HG03060 (cell line): ENCODE measurements at regions not wholly inside any gene's neighbourhood (a gene's known extent, or its start where the extent isn't known, plus 50 kb on each side); places are given as distances from the start of the nearest gene placed in this dataset.

Experiments
- ATAC-seq: cut with Tn5 transposase; IDR thresholded peaks from one replicate; pipeline ENCODE4 v1.9.1; 2021; ENCODE audit warnings: low read depth, moderate number of reproducible peaks; ENCODE audit not compliant: unreplicated experiment

GRCh38 chr5:68884144-68884754 lies 209.6 kb upstream of the SLC30A5 start:
- ATAC-seq, result no peak

GRCh38 chr5:68884883-68885282 lies 208.9 kb upstream of the SLC30A5 start:
- ATAC-seq, result no peak

GRCh38 chr5:68886814-68887213 lies 207.0 kb upstream of the SLC30A5 start:
- no peak for ATAC-seq

- no peak for ATAC-seq
Measured at GRCh38 chr5:68891718-68892117, 202.1 kb upstream of the SLC30A5 start.

- no peak for ATAC-seq
Measured at GRCh38 chr5:68894673-68895072, 199.1 kb upstream of the SLC30A5 start.

GRCh38 chr5:68898951-68899471 lies 194.8 kb upstream of the SLC30A5 start:
- ATAC-seq, result no peak

- ATAC-seq, result no peak
Measured at GRCh38 chr5:68911840-68912690, 181.7 kb upstream of the SLC30A5 start.

GRCh38 chr5:68915079-68915478 lies 178.7 kb upstream of the SLC30A5 start:
- ATAC-seq, result no peak

GRCh38 chr5:68918306-68918705 lies 175.5 kb upstream of the SLC30A5 start:
- ATAC-seq, result no peak

GRCh38 chr5:68919988-68920490 lies 173.8 kb upstream of the SLC30A5 start:
- no peak for ATAC-seq

GRCh38 chr5:68920888-68921287 lies 172.9 kb upstream of the SLC30A5 start:
- no peak for ATAC-seq

GRCh38 chr5:68922172-68922987 lies 171.4 kb upstream of the SLC30A5 start:
- no peak for ATAC-seq

- no peak for ATAC-seq
Measured at GRCh38 chr5:68924481-68925145, 169.2 kb upstream of the SLC30A5 start.

GRCh38 chr5:68928617-68929302 lies 165.1 kb upstream of the SLC30A5 start:
- no peak for ATAC-seq

GRCh38 chr5:68930139-68930538 lies 163.7 kb upstream of the SLC30A5 start:
- no peak for ATAC-seq

GRCh38 chr5:68932830-68933434 lies 160.9 kb upstream of the SLC30A5 start:
- no peak for ATAC-seq

GRCh38 chr5:68942169-68942568 lies 151.6 kb upstream of the SLC30A5 start:
- ATAC-seq, result no peak

- ATAC-seq, result no peak
Measured at GRCh38 chr5:68946728-68947127, 147.1 kb upstream of the SLC30A5 start.

GRCh38 chr5:68947986-68948385 lies 145.8 kb upstream of the SLC30A5 start:
- ATAC-seq, result no peak
